CD4-positive, alpha-beta memory T cell (primary cell): ENCODE measurements at regions not wholly inside any gene's neighbourhood (a gene's known extent, or its start where the extent isn't known, plus 50 kb on each side); places are given as distances from the start of the nearest gene placed in this dataset.

Source experiments
- CTCF ChIA-PET: fragments of 350-600 bp; sonication (Branson Sonifier 250); formaldehyde crosslinking; loops from one replicate; lab custom pipeline; 2021; ENCODE audit warnings: inconsistent platforms; ENCODE audit not compliant: partially characterized antibody; lab: Charles Lee
- POLR2A ChIA-PET: fragments of 350-600 bp; sonication (Branson Sonifier 250); formaldehyde crosslinking; loops from one replicate; lab custom pipeline; 2021; ENCODE audit not compliant: partially characterized antibody; lab: Charles Lee
- DNase-seq, 5 donors: peaks; one replicate each; pipeline versions ENCODE4 v3.0.0 to v3.0.0-alpha.2; 2020 to 2022; ENCODE audit warnings: mixed read lengths in 1 of 5
- H3K27ac ChIP-seq: one replicate; pipeline ENCODE4 v1.7.0; 2013; ENCODE audit warnings: low read depth, low read length
- H3K27me3 ChIP-seq: 2 replicates; pipeline ENCODE4 v1.7.0; 2013; ENCODE audit warnings: mild to moderate bottlenecking, low read length, moderate library complexity; ENCODE audit not compliant: insufficient read depth
- H3K36me3 ChIP-seq: 2 replicates; pipeline ENCODE4 v1.7.0; 2013; ENCODE audit warnings: mild to moderate bottlenecking, low read length, moderate library complexity; ENCODE audit not compliant: insufficient read depth
- H3K4me1 ChIP-seq: 2 replicates; pipeline ENCODE4 v1.7.0; 2013; ENCODE audit warnings: mild to moderate bottlenecking, low read length, moderate library complexity; ENCODE audit not compliant: insufficient read depth
- H3K4me3 ChIP-seq, 2 donors: one replicate each; pipeline ENCODE4 v1.7.0; 2013; ENCODE audit warnings: low read length in 2 of 2, mild to moderate bottlenecking in 1 of 2
- H3K9me3 ChIP-seq, 2 donors: one replicate each; pipeline ENCODE4 v1.7.0; 2013; ENCODE audit warnings: low read length in 2 of 2, control low read depth in 1 of 2; ENCODE audit not compliant: control insufficient read depth in 1 of 2
- H3K27ac Mint-ChIP-seq, 7 donors: one replicate each; pipeline ENCODE4 v1.8.0; 2020 to 2021; ENCODE audit warnings: mixed read lengths in 7 of 7, mild to moderate bottlenecking in 6 of 7, inconsistent platforms in 3 of 7, moderate library complexity in 3 of 7
- H3K27me3 Mint-ChIP-seq, 2 donors: one replicate each; pipeline ENCODE4 v1.8.0; 2020 to 2021; ENCODE audit warnings: mixed read lengths in 2 of 2
- H3K36me3 Mint-ChIP-seq, 2 donors: one replicate each; pipeline ENCODE4 v1.8.0; 2020 to 2021; ENCODE audit warnings: mixed read lengths in 2 of 2, inconsistent platforms in 1 of 2, mild to moderate bottlenecking in 1 of 2
- H3K4me1 Mint-ChIP-seq, 4 donors: one replicate each; pipeline ENCODE4 v1.8.0; 2020 to 2021; ENCODE audit warnings: mixed read lengths in 4 of 4, mild to moderate bottlenecking in 1 of 4
- H3K4me3 Mint-ChIP-seq, 8 donors: one replicate each; pipeline ENCODE4 v1.8.0; 2020 to 2021; ENCODE audit warnings: mixed read lengths in 8 of 8, mild to moderate bottlenecking in 7 of 8, moderate library complexity in 6 of 8, inconsistent platforms in 3 of 8
- H3K9me3 Mint-ChIP-seq, 8 donors: one replicate each; pipeline ENCODE4 v1.8.0; 2020 to 2021; ENCODE audit warnings: mixed read lengths in 8 of 8, mild to moderate bottlenecking in 5 of 8, inconsistent platforms in 3 of 8, moderate library complexity in 1 of 8
- intact Hi-C: fragments of 100-400 bp; cut with micrococcal nuclease; formaldehyde crosslinking; loops from one replicate; pipeline ENCODE4 v1.15.1; 2023

DNA sequence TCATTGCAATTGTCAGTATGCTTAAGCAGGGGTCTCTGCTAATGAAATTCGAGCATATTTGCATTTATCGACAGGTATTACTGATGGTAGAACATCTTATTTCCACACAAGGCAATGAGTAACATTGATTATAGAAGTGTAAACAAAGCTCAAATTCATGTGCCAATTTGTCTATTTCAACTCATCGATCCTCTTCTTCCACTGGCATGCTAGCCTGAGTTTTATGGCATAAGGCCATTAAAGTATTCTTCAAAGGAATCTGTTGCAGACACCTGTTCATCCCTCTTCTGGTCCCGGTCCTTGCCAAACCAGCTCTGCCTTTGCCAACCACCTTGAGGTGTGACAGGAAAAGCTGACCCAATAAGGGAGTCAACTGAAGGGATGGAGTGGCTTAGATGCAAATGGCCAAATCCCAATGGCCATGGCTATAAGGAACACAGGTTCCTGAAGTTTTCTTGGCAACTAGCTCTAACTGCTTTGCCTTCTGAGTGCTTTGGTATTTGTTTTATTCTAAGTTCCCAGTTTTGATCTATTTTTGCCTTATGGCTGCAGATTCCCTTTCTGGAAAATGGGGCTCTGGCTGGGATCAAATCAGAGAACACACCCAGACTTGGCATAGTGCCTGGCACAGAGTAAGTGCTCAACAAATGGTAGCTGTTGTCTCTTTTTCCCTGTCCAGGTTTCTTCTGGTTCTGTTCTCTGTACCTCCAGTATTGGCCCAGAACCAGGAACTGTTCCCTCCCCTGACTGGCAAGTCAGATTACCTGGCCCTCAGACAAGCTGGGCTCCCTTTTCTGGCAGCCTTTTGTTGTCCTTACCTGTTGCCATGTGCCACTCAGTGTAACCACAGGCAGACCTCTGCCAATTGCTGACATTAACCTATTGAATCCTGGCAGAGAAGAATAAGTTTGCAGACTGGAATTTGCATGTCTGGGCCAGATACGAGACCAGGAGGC lies 63.1 kb downstream of the RTL9 start:
- POLR2A ChIA-PET: no interaction called here
- H3K36me3 ChIP-seq: no peaks in the 10 kb centered on the region
- peaks cover 0 to 1% of the 10 kb centered on the region in 2 donors for H3K27me3 Mint-ChIP-seq
- no peaks in the 10 kb centered on the region for H3K9me3 ChIP-seq
- H3K4me1 ChIP-seq: no peaks in the 10 kb centered on the region
- H3K27ac Mint-ChIP-seq: no peak overlapping the region
- no peak for DNase-seq
- no peaks in the 10 kb centered on the region for H3K4me1 Mint-ChIP-seq
- no peak overlapping the region for H3K27ac ChIP-seq
- no peak overlapping the region for H3K4me3 Mint-ChIP-seq
- H3K9me3 Mint-ChIP-seq: no peaks in the 10 kb centered on the region
- no peaks in the 10 kb centered on the region for H3K27me3 ChIP-seq
- H3K4me3 ChIP-seq: no peak overlapping the region
- CTCF ChIA-PET: no interaction called here
- H3K36me3 Mint-ChIP-seq: no peaks in the 10 kb centered on the region
- intact Hi-C loops: no loop called here

DNA sequence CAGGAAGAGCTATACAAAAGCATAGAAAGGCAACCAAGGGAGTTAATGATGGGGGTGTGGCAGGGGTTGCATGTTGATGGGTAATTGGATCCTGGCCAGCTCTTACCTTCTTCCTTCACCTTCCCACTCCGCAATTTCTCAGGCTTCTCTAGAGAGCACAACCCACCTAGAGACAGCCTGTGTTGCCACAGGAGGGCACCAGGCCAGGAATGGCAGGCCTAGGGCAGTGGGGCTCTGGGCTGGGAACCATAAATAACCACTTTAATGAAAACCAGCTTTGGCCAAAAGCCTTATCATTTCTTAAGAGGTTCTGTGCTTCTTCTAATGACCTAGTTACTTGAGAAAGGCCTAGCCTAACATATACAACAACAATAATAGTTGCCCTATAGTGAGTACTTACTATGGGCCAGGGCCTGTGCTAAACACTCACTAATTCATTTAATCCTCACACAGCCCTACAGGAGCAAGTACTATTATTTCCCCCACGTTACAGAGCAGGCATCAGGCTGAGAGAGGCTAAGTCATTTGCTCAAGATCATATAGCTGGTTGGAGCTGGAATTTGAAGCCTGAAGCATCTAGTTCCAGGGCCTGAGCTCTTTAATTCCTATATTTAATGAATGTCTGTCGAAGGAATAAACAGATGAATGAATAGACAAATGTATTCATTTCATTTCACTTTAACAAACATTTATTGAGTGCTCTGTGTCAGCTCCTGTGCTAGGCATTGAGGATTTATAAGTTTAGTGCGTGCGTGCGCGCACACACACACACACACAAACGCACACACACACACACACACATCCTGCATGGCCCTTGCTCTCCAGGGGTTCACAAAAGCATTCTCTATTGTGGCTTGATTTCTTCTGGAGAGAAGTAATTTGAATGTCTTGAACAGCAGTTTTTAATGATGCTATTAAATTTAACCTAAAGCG lies 66.8 kb downstream of the RTL9 start:
- H3K4me1 ChIP-seq: no peaks in the 10 kb centered on the region
- no peaks in the 10 kb centered on the region for H3K36me3 ChIP-seq
- Mint-ChIP-seq H3K4me1 (no peaks in the 10 kb centered on the region), H3K36me3 (no peaks in the 10 kb centered on the region), H3K27me3 (peaks cover 0 to 5% of the 10 kb centered on the region in 2 donors), H3K4me3 (no peak overlapping the region), H3K27ac (no peak overlapping the region), H3K9me3 (no peaks in the 10 kb centered on the region)
- intact Hi-C loops: no loop called here
- H3K9me3 ChIP-seq: no peaks in the 10 kb centered on the region
- H3K27ac ChIP-seq: no peak overlapping the region
- H3K27me3 ChIP-seq: no peaks in the 10 kb centered on the region
- ChIA-PET CTCF (interaction anchor here (0.6 to 1.5 kb wide), 3 partner anchors 13 to 1241 kb away, joined by 3 to 5 read pairs (median 3); no protein-coding TSS in a partner anchor), POLR2A (no interaction called here)
- DNase-seq: no peak
- H3K4me3 ChIP-seq: no peak overlapping the region

DNA sequence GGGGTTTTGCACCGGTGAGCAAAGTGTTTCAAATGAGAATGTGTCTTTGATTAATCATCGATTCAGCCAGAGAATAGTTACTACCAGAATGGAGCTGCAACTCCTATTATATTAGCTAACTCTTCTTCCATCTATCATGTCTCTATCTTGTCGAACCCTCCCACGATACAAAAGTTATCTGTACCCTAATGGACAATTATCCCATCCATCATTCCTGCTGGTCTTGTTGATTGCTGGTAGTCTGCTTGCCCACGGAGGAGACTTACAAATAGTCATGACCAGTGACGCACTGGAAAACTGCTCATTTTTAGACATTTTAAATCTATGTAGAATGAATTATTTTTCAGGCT lies 67.5 kb downstream of the RTL9 start:
- peaks cover 0 to 5% of the 10 kb centered on the region in 2 donors for H3K27me3 Mint-ChIP-seq
- H3K36me3 Mint-ChIP-seq: no peaks in the 10 kb centered on the region
- Histone ChIP-seq H3K4me3 (no peak overlapping the region), H3K27ac (no peak overlapping the region), H3K27me3 (no peaks in the 10 kb centered on the region), H3K9me3 (no peaks in the 10 kb centered on the region), H3K36me3 (no peaks in the 10 kb centered on the region), H3K4me1 (no peaks in the 10 kb centered on the region)
- ChIA-PET CTCF (interaction anchor here (1.2 kb wide), 1 partner anchor 14 kb away, joined by 3 read pairs; no protein-coding TSS in a partner anchor), POLR2A (no interaction called here)
- H3K4me1 Mint-ChIP-seq: no peaks in the 10 kb centered on the region
- intact Hi-C loops: no loop called here
- H3K9me3 Mint-ChIP-seq: no peaks in the 10 kb centered on the region
- no peak for DNase-seq
- H3K27ac Mint-ChIP-seq: no peak overlapping the region
- no peak overlapping the region for H3K4me3 Mint-ChIP-seq

DNA sequence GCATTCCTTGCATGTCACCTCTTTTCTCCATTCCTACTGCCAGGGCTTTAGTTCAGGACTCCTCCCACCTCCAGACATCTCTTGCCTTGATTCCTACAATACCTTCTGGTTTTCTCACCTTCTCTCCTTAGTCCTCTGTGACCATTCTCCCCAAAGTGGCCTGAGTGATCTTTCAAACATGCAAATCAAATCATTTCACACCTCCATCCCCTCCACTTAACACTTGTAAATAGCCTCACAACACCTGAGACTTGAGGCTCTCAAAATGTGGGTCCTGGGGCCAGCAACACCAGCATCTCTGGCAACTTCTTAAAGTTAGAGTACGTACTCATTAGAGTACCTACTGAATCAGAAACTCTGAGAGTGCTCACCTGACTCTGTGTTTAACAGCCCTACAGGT lies 68.4 kb downstream of the RTL9 start:
- no peaks in the 10 kb centered on the region for H3K27me3 ChIP-seq
- Mint-ChIP-seq H3K9me3 (no peaks in the 10 kb centered on the region), H3K27me3 (peaks cover 2 to 7% of the 10 kb centered on the region in 2 donors), H3K36me3 (no peaks in the 10 kb centered on the region), H3K27ac (no peak overlapping the region), H3K4me1 (no peaks in the 10 kb centered on the region), H3K4me3 (no peak overlapping the region)
- ChIA-PET CTCF (interaction anchor here (1.2 kb wide), 1 partner anchor 15 kb away, joined by 3 read pairs; no protein-coding TSS in a partner anchor), POLR2A (no interaction called here)
- no peak for DNase-seq
- intact Hi-C loops: no loop called here
- H3K4me1 ChIP-seq: no peaks in the 10 kb centered on the region
- no peak overlapping the region for H3K27ac ChIP-seq
- H3K36me3 ChIP-seq: no peaks in the 10 kb centered on the region
- no peaks in the 10 kb centered on the region for H3K9me3 ChIP-seq
- no peak overlapping the region for H3K4me3 ChIP-seq

DNA sequence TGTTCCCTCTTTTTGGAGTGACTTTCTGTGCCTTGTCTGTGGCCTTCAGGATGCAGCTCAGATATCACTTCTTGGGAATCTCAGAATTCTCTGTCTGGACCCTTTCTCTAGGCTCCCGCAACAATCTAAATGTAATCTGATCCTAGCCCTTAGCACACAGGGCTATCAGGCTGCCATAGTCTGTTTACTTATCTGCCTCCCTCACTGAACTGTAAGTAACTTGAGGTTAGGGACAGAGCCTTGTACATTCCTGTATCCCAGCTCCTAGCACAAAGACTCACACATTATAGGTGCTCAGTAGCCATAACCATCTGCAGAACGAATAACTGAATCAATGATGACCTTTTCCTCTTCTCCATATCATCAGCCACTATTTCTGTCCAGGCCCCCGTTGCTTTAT lies 69.5 kb downstream of the RTL9 start:
- Mint-ChIP-seq H3K4me1 (no peaks in the 10 kb centered on the region), H3K36me3 (no peaks in the 10 kb centered on the region), H3K27ac (no peak overlapping the region), H3K9me3 (no peaks in the 10 kb centered on the region), H3K27me3 (peaks cover 2 to 7% of the 10 kb centered on the region in 2 donors), H3K4me3 (no peak overlapping the region)
- H3K36me3 ChIP-seq: no peaks in the 10 kb centered on the region
- intact Hi-C loops: no loop called here
- ChIA-PET POLR2A (no interaction called here), CTCF (no interaction called here)
- no peaks in the 10 kb centered on the region for H3K27me3 ChIP-seq
- H3K4me1 ChIP-seq: no peaks in the 10 kb centered on the region
- H3K9me3 ChIP-seq: no peaks in the 10 kb centered on the region
- H3K4me3 ChIP-seq: no peak overlapping the region
- no peak for DNase-seq
- H3K27ac ChIP-seq: no peak overlapping the region

DNA sequence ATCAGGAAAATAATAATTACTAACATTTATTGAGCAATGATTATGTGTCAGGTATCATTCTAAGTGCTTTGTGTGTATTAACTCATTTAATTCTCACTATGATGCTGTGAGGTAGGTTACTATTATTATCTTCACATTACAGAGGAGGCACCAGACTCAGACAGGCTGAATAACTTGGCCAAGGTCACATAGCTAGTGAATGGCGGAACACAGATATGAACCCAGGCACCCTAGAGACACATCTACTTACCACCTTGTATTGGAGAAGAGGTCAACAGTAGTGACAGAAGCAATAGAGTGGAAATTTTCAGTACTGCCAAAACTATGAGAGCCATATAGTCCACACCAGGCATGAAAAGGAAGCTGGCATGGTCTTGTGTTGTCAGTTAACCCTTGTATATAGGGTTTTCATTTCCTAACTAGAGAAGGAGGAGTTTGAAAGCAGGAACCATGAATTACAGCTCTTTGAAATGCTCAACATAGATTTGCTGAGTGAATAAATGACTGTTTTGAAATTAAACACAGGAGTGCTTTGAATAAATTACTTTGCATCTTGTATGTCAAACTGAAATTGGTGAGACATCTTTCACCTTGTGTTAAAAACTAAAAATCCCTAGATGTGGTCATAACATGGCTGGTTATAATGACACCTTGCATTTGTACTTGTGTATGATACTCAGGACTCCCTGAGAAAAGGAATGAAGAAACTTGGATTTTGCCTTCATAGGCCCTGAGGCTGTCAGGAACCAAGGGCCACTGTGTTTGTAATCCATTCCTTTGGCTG lies 71.8 kb downstream of the RTL9 start:
- POLR2A ChIA-PET: no interaction called here
- no peaks in the 10 kb centered on the region for H3K4me1 Mint-ChIP-seq
- no peaks in the 10 kb centered on the region for H3K9me3 Mint-ChIP-seq
- peaks cover 2 to 9% of the 10 kb centered on the region in 2 donors for H3K27me3 Mint-ChIP-seq
- H3K36me3 Mint-ChIP-seq: no peaks in the 10 kb centered on the region
- no peaks in the 10 kb centered on the region for H3K36me3 ChIP-seq
- H3K27me3 ChIP-seq: no peaks in the 10 kb centered on the region
- H3K4me3 ChIP-seq: no peak overlapping the region
- CTCF ChIA-PET: no interaction called here
- no peak for DNase-seq
- no peaks in the 10 kb centered on the region for H3K9me3 ChIP-seq
- no peak overlapping the region for H3K4me3 Mint-ChIP-seq
- intact Hi-C loops: no loop called here
- H3K4me1 ChIP-seq: no peaks in the 10 kb centered on the region
- H3K27ac ChIP-seq: no peak overlapping the region
- H3K27ac Mint-ChIP-seq: no peak overlapping the region
